Transverse colon (tissue), 4 donors: ENCODE measurements at regions not wholly inside any gene's neighbourhood (a gene's known extent, or its start where the extent isn't known, plus 50 kb on each side); places are given as distances from the start of the nearest gene placed in this dataset.

Source experiments
- DNase-seq: peaks from one replicate; pipeline ENCODE4 v3.0.0-alpha.2; 2019
- H3K27ac ChIP-seq, 4 donors: fragments of 200-600 bp; sonication (generic); 2 replicates each; pipeline ENCODE4 v1.5.1; 2016 to 2018; ENCODE audit warnings: inconsistent platforms in 4 of 4
- H3K27me3 ChIP-seq: fragments of 200-600 bp; sonication (generic); 2 replicates; pipeline ENCODE4 v1.5.1; 2017; ENCODE audit warnings: inconsistent platforms
- H3K36me3 ChIP-seq, 4 donors: fragments of 200-600 bp; sonication (generic); 2 replicates each; pipeline ENCODE4 v1.5.1; 2017 to 2019; ENCODE audit warnings: inconsistent platforms in 4 of 4
- H3K4me1 ChIP-seq, 4 donors: fragments of 200-600 bp; sonication (generic); 2 replicates each; pipeline ENCODE4 v1.5.1; 2017 to 2020; ENCODE audit warnings: inconsistent platforms in 4 of 4
- H3K4me3 ChIP-seq, 4 donors: fragments of 200-600 bp; sonication (generic); 1 replicate in 1 of 4; 2 replicates in 3 of 4; pipeline versions ENCODE4 v1.5.1 to v1.6.1; 2017 to 2019; ENCODE audit warnings: inconsistent platforms in 4 of 4
- H3K9me3 ChIP-seq, 2 donors: fragments of 200-600 bp; sonication (generic); 2 replicates each; pipeline ENCODE4 v1.5.1; 2017 to 2019; ENCODE audit warnings: inconsistent platforms in 2 of 2
- CTCF ChIP-seq, 5 experiments: fragments of 200-600 bp in 3 of 5; fragments of 450-650 bp in 2 of 5; sonication (generic) in 3 of 5; IDR thresholded peaks; 1 replicate in 2 of 5; 2 replicates in 3 of 5; pipeline ENCODE4 v1.5.1; 2016 to 2017; ENCODE audit warnings: antibody characterized with exemption in 5 of 5, inconsistent platforms in 3 of 5, mild to moderate bottlenecking in 2 of 5, moderate library complexity in 1 of 5
- EP300 ChIP-seq: sonication (generic); formaldehyde crosslinking; IDR thresholded peaks from one replicate; pipeline ENCODE4 v1.6.1; 2017; ENCODE audit warnings: antibody characterized with exemption, low read depth
- POLR2A ChIP-seq: fragments of 450-650 bp; IDR thresholded peaks from one replicate; pipeline ENCODE4 v1.6.1; 2016; ENCODE audit warnings: antibody characterized with exemption, mild to moderate bottlenecking, moderate library complexity
- POLR2AphosphoS5 ChIP-seq, 3 donors: sonication (generic); formaldehyde crosslinking; IDR thresholded peaks; one replicate each; pipeline ENCODE4 v1.6.1; 2016; ENCODE audit warnings: antibody characterized with exemption in 3 of 3
- WGBS, 2 donors: methylation state at CpG; one replicate each; pipeline ENCODE4 v1.1.5; 2018; ENCODE audit warnings: low coverage in 1 of 2; 5-methylcytosine and 5-hydroxymethylcytosine counted together
- in situ Hi-C, 4 donors: fragments of 200-750 bp; cut with MboI; loops; one replicate each; pipeline versions ENCODE4 v1.15.0 to v1.15.1; 2017; ENCODE audit warnings: low sequenced_read_pairs in 3 of 4, low pct_ligation_motif_present in 1 of 4, low pct_unique_long_range_greater_than_20kb in 1 of 4
- intact Hi-C: fragments of 100-400 bp; cut with DNase I; formaldehyde crosslinking; loops from one replicate; pipeline ENCODE4 v1.15.1; 2023; ENCODE audit warnings: low total_unique reads

- Histone ChIP-seq H3K4me3 (no peak overlapping the region), H3K36me3 (no peaks in the 10 kb centered on the region), H3K4me1 (no peaks in the 10 kb centered on the region), H3K9me3 (no peaks in the 10 kb centered on the region), H3K27me3 (no peaks in the 10 kb centered on the region), H3K27ac (no peak overlapping the region)
- no peak for DNase-seq
- in situ Hi-C loops (no loop called here), intact Hi-C loops (no loop called here)
- TF ChIP-seq POLR2A = no peak
Observed at GRCh38 chr9:118701985-118702384, 667.2 kb downstream of the BRINP1 start.

- intact Hi-C loops = no loop called here
- TF ChIP-seq CTCF (IDR thresholded peaks at IDR 0.05) = no peak
- TF ChIP-seq POLR2A = no peak
- no peak for TF ChIP-seq POLR2AphosphoS5 (IDR thresholded peaks at IDR 0.05)
- TF ChIP-seq EP300 = no peak
- no peak for DNase-seq
- Histone ChIP-seq H3K36me3 (no peaks in the 10 kb centered on the region), H3K4me3 (no peak overlapping the region), H3K27me3 (no peaks in the 10 kb centered on the region), H3K27ac (no peak overlapping the region), H3K4me1 (no peaks in the 10 kb centered on the region), H3K9me3 (no peaks in the 10 kb centered on the region)
- WGBS, 2 donors = 96% methylated on average over 1 of the region's 1 CpG; no CpG with 5 or more reads in 1 of the 2 donors
- in situ Hi-C loops = no loop called here
Observed at GRCh38 chr9:118711843-118712242, 657.4 kb downstream of the BRINP1 start.

- intact Hi-C loops (no loop called here), in situ Hi-C loops (no loop called here)
Observed at GRCh38 chr9:118721276-118721675, 648.0 kb downstream of the BRINP1 start.

GRCh38 chr9:118721923-118722322, 647.3 kb downstream of the BRINP1 start:
- TF ChIP-seq EP300 (no peak), POLR2A (no peak), POLR2AphosphoS5 (IDR thresholded peaks at IDR 0.05) (no peak), CTCF (IDR thresholded peaks at IDR 0.05) (no peak)
- Histone ChIP-seq H3K27me3 (no peaks in the 10 kb centered on the region), H3K36me3 (no peaks in the 10 kb centered on the region), H3K27ac (no peak overlapping the region), H3K4me3 (no peak overlapping the region), H3K9me3 (no peaks in the 10 kb centered on the region), H3K4me1 (no peaks in the 10 kb centered on the region)
- 45 to 57% methylated on average over 2 of the region's 2 CpGs for WGBS, 2 donors
- in situ Hi-C loops = no loop called here
- DNase-seq = no peak
- intact Hi-C loops = no loop called here

More at GRCh38 chr9:118721276-118721675, 648.0 kb downstream of the BRINP1 start:
- Histone ChIP-seq H3K36me3 (no peaks in the 10 kb centered on the region), H3K9me3 (no peaks in the 10 kb centered on the region), H3K4me3 (no peak overlapping the region), H3K4me1 (no peaks in the 10 kb centered on the region), H3K27me3 (no peaks in the 10 kb centered on the region), H3K27ac (no peak overlapping the region)
- no peak for DNase-seq
- WGBS, 2 donors = 75 to 81% methylated on average over 3 of the region's 3 CpGs
- TF ChIP-seq POLR2AphosphoS5 (IDR thresholded peaks at IDR 0.05) (no peak), POLR2A (no peak), CTCF (IDR thresholded peaks at IDR 0.05) (no peak), EP300 (no peak)

- 80 to 85% methylated on average over 1 to 2 of the region's 2 CpGs for WGBS, 2 donors
- TF ChIP-seq CTCF (IDR thresholded peaks at IDR 0.05) (no peak), POLR2AphosphoS5 (IDR thresholded peaks at IDR 0.05) (no peak), POLR2A (no peak), EP300 (no peak)
- no peak overlapping the region for H3K27ac ChIP-seq
- H3K27me3 ChIP-seq = no peaks in the 10 kb centered on the region
- in situ Hi-C loops (no loop called here), intact Hi-C loops (no loop called here)
- H3K4me3 ChIP-seq = no peak overlapping the region
- no peak for DNase-seq
- no peaks in the 10 kb centered on the region for H3K9me3 ChIP-seq
- H3K4me1 ChIP-seq = no peaks in the 10 kb centered on the region
- H3K36me3 ChIP-seq = no peaks in the 10 kb centered on the region
Observed at GRCh38 chr9:118729981-118730380, 639.3 kb downstream of the BRINP1 start.
